ENCODE measurements at regions not wholly inside any gene's neighbourhood (a gene's known extent, or its start where the extent isn't known, plus 50 kb on each side); places are given as distances from the start of the nearest gene placed in this dataset.

DNA sequence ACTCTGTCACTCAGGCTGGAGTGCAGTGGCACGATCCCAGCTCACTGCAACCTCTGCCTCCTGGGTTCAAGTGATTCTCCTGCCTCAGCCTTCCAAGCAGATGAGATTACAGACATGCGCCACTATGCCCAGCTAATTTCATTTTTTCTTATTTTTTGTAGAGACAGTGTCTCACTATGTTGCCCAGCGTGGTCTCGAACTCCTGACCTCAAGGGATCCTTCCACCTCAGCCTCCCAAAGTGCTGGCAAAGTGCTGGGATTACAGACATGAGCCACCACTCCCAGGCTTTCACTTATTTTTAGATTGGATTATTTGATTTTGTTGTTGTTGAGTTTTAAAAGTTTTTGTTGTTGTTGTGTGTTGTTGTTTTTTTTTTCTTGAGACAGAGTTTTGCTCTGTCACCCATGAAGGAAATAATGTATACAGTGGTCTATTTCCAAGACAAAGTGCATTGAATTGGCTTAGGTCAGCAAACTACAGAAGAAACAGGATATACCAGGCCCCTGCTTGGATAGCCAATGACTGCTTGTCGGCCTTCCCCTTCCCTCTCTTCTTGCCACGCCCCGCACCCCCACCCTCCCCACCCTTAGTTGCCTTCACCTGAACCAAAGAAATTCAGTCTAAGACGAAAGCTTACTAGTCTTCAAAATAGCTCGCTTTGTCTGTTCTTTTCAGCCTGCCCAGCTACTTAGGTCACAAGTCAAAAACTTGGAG, 91.8 kb upstream of the CLDN5 start:
- Histone ChIP-seq H3K79me2 (ENCODE audit: insufficient read depth, low read length) (no peaks in the 10 kb centered on the region), H3K18ac (ENCODE audit: insufficient read length, low read depth, low read length) (no peak overlapping the region), H3K4me2 (ENCODE audit: insufficient read depth, insufficient read length, low read length) (no peak overlapping the region), H2AK5ac (ENCODE audit: insufficient read length, low read length) (no peak overlapping the region), H2BK120ac (ENCODE audit: low read depth, low read length, poor library complexity, severe bottlenecking) (no peak overlapping the region), H4K91ac (ENCODE audit: insufficient read length, low read depth, low read length) (no peak overlapping the region), H3K4ac (ENCODE audit: low read depth, low read length) (no peak overlapping the region), H3K23me2 (ENCODE audit: insufficient read length, low read depth, low read length, poor library complexity, severe bottlenecking) (peaks cover 3% of the 10 kb centered on the region), H3K27ac (ENCODE audit: insufficient read length, low read depth, low read length) (no peak overlapping the region), H3K9me3 (ENCODE audit: control insufficient read depth, low read depth, low read length) (no peaks in the 10 kb centered on the region), H2BK15ac (ENCODE audit: low read depth, low read length) (no peak overlapping the region), H3K79me1 (ENCODE audit: insufficient read depth, low read depth, low read length, poor library complexity, severe bottlenecking) (no peaks in the 10 kb centered on the region), H4K8ac (replicated peaks; ENCODE audit: insufficient read length, low read depth, low read length) (no peak overlapping the region), H3K23ac (ENCODE audit: insufficient read length, low read depth, low read length) (no peak overlapping the region), H3K27me3 (ENCODE audit: insufficient read depth, low read length) (no peaks in the 10 kb centered on the region; the same call in 1 of the 2 replicates), H3K14ac (ENCODE audit: insufficient read depth, low read length) (no peak overlapping the region), H3K56ac (ENCODE audit: insufficient read length, low read depth, low read length) (no peak overlapping the region), H3T11ph (ENCODE audit: low read length) (no peak overlapping the region), H2BK20ac (ENCODE audit: low read depth, low read length, poor library complexity, severe bottlenecking) (no peak overlapping the region), H2BK5ac (ENCODE audit: insufficient read length, low read length) (no peak overlapping the region), H4K20me1 (ENCODE audit: control insufficient read depth, insufficient read depth, insufficient read length) (no peaks in the 10 kb centered on the region), H2BK12ac (ENCODE audit: insufficient read length, low read depth, low read length) (no peak overlapping the region), H3K4me1 (ENCODE audit: insufficient read depth, low read length) (peaks cover 9% of the 10 kb centered on the region; the same call in 1 of the 2 replicates), H3K9ac (ENCODE audit: extremely low read depth, insufficient read length, low read length) (no peak overlapping the region), H4K5ac (ENCODE audit: insufficient read length, low read depth, low read length) (no peak overlapping the region), H2AFZ (ENCODE audit: low read length) (no peak overlapping the region)
- no peak overlapping the region for H3K4me3 Mint-ChIP-seq
- H3K4me1 Mint-ChIP-seq, result peaks cover 56 to 65% of the 10 kb centered on the region in 2 experiments
- H3K27ac Mint-ChIP-seq, result no peak overlapping the region
- peaks cover 3% of the 10 kb centered on the region; the same call in 1 of the 2 replicates for H3K27me3 Mint-ChIP-seq (ENCODE audit: low read depth)
- WGBS (ENCODE audit: extremely low coverage, insufficient read length, low lambda C conversion rate), result no CpG with 5 or more reads among the region's 9 CpGs
- no peaks in the 10 kb centered on the region for H3K9me3 Mint-ChIP-seq
- peak; percentile 67 for DNase-seq
- peaks cover 0 to 2% (median 0%) of the 10 kb centered on the region in 3 experiments; a peak in 1 of 7 replicates for H3K36me3 Mint-ChIP-seq (ENCODE audit: insufficient read depth in 1 of 3, low read depth in 3 of 3)
- TF ChIP-seq, protein P1, sequence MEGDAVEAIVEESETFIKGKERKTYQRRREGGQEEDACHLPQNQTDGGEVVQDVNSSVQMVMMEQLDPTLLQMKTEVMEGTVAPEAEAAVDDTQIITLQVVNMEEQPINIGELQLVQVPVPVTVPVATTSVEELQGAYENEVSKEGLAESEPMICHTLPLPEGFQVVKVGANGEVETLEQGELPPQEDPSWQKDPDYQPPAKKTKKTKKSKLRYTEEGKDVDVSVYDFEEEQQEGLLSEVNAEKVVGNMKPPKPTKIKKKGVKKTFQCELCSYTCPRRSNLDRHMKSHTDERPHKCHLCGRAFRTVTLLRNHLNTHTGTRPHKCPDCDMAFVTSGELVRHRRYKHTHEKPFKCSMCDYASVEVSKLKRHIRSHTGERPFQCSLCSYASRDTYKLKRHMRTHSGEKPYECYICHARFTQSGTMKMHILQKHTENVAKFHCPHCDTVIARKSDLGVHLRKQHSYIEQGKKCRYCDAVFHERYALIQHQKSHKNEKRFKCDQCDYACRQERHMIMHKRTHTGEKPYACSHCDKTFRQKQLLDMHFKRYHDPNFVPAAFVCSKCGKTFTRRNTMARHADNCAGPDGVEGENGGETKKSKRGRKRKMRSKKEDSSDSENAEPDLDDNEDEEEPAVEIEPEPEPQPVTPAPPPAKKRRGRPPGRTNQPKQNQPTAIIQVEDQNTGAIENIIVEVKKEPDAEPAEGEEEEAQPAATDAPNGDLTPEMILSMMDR (conservative IDR thresholded peaks at IDR 0.05), result no peak

All from H9 (cell line).